ENCODE measurements at regions not wholly inside any gene's neighbourhood (a gene's known extent, or its start where the extent isn't known, plus 50 kb on each side); places are given as distances from the start of the nearest gene placed in this dataset.

DNA sequence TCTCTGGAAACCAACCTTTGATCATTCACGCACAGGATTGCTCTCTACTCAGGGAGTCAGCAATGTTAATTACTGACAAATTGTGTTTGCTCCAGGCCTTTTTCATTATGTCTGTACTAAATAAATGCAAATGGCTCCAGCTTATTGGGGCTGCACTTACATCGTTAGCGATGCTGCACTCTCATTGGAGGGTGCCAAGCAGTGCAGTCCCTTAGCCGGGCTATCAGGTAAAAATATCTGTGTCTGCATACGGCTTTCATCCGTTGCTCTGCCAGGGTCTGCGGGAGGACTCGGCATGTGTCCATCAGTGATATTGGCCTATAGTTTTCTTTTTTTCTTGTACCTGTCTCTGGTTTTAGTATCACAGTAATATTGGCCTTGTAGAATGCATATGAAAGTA lies 471.5 kb upstream of the CADM2 start (continued):
- TF ChIP-seq, protein P1, sequence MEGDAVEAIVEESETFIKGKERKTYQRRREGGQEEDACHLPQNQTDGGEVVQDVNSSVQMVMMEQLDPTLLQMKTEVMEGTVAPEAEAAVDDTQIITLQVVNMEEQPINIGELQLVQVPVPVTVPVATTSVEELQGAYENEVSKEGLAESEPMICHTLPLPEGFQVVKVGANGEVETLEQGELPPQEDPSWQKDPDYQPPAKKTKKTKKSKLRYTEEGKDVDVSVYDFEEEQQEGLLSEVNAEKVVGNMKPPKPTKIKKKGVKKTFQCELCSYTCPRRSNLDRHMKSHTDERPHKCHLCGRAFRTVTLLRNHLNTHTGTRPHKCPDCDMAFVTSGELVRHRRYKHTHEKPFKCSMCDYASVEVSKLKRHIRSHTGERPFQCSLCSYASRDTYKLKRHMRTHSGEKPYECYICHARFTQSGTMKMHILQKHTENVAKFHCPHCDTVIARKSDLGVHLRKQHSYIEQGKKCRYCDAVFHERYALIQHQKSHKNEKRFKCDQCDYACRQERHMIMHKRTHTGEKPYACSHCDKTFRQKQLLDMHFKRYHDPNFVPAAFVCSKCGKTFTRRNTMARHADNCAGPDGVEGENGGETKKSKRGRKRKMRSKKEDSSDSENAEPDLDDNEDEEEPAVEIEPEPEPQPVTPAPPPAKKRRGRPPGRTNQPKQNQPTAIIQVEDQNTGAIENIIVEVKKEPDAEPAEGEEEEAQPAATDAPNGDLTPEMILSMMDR (conservative IDR thresholded peaks at IDR 0.05; ENCODE audit: low read depth in 2 of 2), result no peak
- no peak for TF ChIP-seq ZNF331 (CRISPR knock-in tag; IDR thresholded peaks at IDR 0.05; ENCODE audit: low read depth)
- TF ChIP-seq CREB1 (CRISPR knock-in tag; IDR thresholded peaks at IDR 0.05; ENCODE audit: low read depth), result no peak

DNA sequence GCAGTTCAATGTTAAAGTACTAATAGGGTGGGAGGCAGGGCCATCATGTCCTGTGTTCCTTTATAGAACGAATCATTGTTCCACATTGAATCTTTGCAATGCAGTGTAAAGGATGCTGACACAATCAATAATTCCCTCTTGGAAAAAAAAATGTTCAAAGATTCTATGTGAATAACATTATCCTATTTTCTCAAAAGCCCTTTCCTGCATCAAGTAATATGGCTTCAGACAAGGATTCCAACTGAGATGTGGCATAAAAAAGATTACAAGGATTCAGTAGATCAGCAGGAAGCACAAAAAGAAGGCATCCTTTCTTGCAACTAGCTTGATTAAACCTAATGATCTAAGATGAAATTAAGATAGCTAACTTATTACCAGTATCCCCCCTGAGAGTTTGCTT lies 454.0 kb upstream of the CADM2 start:
- Histone ChIP-seq H3K36me3 (ENCODE audit: insufficient read depth) (no peaks in the 10 kb centered on the region), H4K20me1 (replicated peaks; ENCODE audit: insufficient read depth) (no peaks in the 10 kb centered on the region), H3F3A (replicated peaks; ENCODE audit: low read depth) (no peaks in the 10 kb centered on the region), H3K27me3 (ENCODE audit: insufficient read depth) (no peaks in the 10 kb centered on the region), H3K4me1 (ENCODE audit: insufficient read depth) (no peaks in the 10 kb centered on the region), H3K4me2 (no peak overlapping the region), H3K4me3 (no peak overlapping the region), H3K9me2 (ENCODE audit: insufficient read depth) (no peaks in the 10 kb centered on the region), H3K27ac (ENCODE audit: low read depth) (no peak overlapping the region), H3K79me2 (replicated peaks; ENCODE audit: insufficient read depth) (no peaks in the 10 kb centered on the region), H2AFZ (no peak overlapping the region)
- Mint-ChIP-seq H3K4me3 (no peak overlapping the region), H3K27ac (no peak overlapping the region), H3K9me3 (peaks cover 7% of the 10 kb centered on the region; the same call in 2 of the 3 replicates), H3K27me3 (ENCODE audit: insufficient read depth, low read depth, poor library complexity) (no peaks in the 10 kb centered on the region), H3K4me1 (no peaks in the 10 kb centered on the region), H3K36me3 (ENCODE audit: low read depth) (no peaks in the 10 kb centered on the region)
- TF ChIP-seq NANOG (IDR thresholded peaks at IDR 0.05; ENCODE audit: borderline replicate concordance) (no peak), JUNB (IDR thresholded peaks at IDR 0.05; ENCODE audit: unreplicated experiment) (no peak), POLR2AphosphoS5 (IDR thresholded peaks at IDR 0.05; ENCODE audit: low read depth) (no peak), ZNF114 (CRISPR knock-in tag; IDR thresholded peaks at IDR 0.05) (no peak), EZH2phosphoT487 (IDR thresholded peaks at IDR 0.05; ENCODE audit: unreplicated experiment) (no peak), STAT1 (IDR thresholded peaks at IDR 0.05; ENCODE audit: unreplicated experiment) (no peak)
- TF ChIP-seq, protein P2, sequence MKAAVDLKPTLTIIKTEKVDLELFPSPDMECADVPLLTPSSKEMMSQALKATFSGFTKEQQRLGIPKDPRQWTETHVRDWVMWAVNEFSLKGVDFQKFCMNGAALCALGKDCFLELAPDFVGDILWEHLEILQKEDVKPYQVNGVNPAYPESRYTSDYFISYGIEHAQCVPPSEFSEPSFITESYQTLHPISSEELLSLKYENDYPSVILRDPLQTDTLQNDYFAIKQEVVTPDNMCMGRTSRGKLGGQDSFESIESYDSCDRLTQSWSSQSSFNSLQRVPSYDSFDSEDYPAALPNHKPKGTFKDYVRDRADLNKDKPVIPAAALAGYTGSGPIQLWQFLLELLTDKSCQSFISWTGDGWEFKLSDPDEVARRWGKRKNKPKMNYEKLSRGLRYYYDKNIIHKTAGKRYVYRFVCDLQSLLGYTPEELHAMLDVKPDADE (IDR thresholded peaks at IDR 0.05), result no peak
- TF ChIP-seq, protein P3, sequence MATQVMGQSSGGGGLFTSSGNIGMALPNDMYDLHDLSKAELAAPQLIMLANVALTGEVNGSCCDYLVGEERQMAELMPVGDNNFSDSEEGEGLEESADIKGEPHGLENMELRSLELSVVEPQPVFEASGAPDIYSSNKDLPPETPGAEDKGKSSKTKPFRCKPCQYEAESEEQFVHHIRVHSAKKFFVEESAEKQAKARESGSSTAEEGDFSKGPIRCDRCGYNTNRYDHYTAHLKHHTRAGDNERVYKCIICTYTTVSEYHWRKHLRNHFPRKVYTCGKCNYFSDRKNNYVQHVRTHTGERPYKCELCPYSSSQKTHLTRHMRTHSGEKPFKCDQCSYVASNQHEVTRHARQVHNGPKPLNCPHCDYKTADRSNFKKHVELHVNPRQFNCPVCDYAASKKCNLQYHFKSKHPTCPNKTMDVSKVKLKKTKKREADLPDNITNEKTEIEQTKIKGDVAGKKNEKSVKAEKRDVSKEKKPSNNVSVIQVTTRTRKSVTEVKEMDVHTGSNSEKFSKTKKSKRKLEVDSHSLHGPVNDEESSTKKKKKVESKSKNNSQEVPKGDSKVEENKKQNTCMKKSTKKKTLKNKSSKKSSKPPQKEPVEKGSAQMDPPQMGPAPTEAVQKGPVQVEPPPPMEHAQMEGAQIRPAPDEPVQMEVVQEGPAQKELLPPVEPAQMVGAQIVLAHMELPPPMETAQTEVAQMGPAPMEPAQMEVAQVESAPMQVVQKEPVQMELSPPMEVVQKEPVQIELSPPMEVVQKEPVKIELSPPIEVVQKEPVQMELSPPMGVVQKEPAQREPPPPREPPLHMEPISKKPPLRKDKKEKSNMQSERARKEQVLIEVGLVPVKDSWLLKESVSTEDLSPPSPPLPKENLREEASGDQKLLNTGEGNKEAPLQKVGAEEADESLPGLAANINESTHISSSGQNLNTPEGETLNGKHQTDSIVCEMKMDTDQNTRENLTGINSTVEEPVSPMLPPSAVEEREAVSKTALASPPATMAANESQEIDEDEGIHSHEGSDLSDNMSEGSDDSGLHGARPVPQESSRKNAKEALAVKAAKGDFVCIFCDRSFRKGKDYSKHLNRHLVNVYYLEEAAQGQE (IDR thresholded peaks at IDR 0.05; ENCODE audit: unreplicated experiment), result no peak
- TF ChIP-seq, protein P4, sequence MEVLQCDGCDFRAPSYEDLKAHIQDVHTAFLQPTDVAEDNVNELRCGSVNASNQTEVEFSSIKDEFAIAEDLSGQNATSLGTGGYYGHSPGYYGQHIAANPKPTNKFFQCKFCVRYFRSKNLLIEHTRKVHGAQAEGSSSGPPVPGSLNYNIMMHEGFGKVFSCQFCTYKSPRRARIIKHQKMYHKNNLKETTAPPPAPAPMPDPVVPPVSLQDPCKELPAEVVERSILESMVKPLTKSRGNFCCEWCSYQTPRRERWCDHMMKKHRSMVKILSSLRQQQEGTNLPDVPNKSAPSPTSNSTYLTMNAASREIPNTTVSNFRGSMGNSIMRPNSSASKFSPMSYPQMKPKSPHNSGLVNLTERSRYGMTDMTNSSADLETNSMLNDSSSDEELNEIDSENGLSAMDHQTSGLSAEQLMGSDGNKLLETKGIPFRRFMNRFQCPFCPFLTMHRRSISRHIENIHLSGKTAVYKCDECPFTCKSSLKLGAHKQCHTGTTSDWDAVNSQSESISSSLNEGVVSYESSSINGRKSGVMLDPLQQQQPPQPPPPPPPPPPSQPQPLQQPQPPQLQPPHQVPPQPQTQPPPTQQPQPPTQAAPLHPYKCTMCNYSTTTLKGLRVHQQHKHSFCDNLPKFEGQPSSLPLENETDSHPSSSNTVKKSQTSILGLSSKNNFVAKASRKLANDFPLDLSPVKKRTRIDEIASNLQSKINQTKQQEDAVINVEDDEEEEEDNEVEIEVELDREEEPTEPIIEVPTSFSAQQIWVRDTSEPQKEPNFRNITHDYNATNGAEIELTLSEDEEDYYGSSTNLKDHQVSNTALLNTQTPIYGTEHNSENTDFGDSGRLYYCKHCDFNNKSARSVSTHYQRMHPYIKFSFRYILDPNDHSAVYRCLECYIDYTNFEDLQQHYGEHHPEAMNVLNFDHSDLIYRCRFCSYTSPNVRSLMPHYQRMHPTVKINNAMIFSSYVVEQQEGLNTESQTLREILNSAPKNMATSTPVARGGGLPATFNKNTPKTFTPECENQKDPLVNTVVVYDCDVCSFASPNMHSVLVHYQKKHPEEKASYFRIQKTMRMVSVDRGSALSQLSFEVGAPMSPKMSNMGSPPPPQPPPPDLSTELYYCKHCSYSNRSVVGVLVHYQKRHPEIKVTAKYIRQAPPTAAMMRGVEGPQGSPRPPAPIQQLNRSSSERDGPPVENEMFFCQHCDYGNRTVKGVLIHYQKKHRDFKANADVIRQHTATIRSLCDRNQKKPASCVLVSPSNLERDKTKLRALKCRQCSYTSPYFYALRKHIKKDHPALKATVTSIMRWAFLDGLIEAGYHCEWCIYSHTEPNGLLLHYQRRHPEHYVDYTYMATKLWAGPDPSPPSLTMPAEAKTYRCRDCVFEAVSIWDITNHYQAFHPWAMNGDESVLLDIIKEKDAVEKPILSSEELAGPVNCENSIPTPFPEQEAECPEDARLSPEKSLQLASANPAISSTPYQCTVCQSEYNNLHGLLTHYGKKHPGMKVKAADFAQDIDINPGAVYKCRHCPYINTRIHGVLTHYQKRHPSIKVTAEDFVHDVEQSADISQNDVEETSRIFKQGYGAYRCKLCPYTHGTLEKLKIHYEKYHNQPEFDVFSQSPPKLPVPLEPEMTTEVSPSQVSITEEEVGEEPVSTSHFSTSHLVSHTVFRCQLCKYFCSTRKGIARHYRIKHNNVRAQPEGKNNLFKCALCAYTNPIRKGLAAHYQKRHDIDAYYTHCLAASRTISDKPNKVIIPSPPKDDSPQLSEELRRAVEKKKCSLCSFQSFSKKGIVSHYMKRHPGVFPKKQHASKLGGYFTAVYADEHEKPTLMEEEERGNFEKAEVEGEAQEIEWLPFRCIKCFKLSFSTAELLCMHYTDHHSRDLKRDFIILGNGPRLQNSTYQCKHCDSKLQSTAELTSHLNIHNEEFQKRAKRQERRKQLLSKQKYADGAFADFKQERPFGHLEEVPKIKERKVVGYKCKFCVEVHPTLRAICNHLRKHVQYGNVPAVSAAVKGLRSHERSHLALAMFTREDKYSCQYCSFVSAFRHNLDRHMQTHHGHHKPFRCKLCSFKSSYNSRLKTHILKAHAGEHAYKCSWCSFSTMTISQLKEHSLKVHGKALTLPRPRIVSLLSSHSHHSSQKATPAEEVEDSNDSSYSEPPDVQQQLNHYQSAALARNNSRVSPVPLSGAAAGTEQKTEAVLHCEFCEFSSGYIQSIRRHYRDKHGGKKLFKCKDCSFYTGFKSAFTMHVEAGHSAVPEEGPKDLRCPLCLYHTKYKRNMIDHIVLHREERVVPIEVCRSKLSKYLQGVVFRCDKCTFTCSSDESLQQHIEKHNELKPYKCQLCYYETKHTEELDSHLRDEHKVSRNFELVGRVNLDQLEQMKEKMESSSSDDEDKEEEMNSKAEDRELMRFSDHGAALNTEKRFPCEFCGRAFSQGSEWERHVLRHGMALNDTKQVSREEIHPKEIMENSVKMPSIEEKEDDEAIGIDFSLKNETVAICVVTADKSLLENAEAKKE (CRISPR knock-in tag; IDR thresholded peaks at IDR 0.05), result no peak
- ATAC-seq (no peak), DNase-seq (ENCODE audit: low spot score) (no peak)
